ENCODE measurements at regions not wholly inside any gene's neighbourhood (a gene's known extent, or its start where the extent isn't known, plus 50 kb on each side); places are given as distances from the start of the nearest gene placed in this dataset.

DNA sequence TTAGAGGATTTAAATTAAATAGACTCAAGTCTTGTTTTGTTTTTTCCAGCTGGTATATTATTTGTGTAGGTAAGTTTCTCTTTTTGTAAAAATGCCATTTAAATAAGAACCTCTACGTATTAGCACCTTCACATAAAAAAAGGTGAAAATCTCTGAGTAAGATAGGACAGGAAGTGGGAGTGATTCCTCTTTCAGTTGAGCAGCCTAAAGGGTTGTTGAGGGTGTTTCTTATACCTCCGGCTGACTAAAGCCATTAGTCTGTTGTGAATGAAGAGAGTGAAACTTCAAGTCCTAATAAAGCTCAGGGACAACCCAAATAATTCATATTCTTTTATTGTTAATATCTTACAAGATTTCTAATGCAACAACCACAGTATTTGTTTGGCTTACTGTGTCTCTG is 188.7 kb downstream of the CHRM3 start:
- no peak for ATAC-seq (ENCODE audit: low FRiP score in 2 of 2)
- Histone ChIP-seq H3K27ac (no peak overlapping the region), H3K9me3 (no peaks in the 10 kb centered on the region), H3K27me3 (no peaks in the 10 kb centered on the region), H3K4me1 (no peaks in the 10 kb centered on the region), H3K4me3 (no peak overlapping the region), H3K36me3 (no peaks in the 10 kb centered on the region)
- no peak for TF ChIP-seq EP300 (IDR thresholded peaks at IDR 0.05)
- TF ChIP-seq, protein P1, sequence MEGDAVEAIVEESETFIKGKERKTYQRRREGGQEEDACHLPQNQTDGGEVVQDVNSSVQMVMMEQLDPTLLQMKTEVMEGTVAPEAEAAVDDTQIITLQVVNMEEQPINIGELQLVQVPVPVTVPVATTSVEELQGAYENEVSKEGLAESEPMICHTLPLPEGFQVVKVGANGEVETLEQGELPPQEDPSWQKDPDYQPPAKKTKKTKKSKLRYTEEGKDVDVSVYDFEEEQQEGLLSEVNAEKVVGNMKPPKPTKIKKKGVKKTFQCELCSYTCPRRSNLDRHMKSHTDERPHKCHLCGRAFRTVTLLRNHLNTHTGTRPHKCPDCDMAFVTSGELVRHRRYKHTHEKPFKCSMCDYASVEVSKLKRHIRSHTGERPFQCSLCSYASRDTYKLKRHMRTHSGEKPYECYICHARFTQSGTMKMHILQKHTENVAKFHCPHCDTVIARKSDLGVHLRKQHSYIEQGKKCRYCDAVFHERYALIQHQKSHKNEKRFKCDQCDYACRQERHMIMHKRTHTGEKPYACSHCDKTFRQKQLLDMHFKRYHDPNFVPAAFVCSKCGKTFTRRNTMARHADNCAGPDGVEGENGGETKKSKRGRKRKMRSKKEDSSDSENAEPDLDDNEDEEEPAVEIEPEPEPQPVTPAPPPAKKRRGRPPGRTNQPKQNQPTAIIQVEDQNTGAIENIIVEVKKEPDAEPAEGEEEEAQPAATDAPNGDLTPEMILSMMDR (IDR thresholded peaks at IDR 0.05): no peak
- no peak for DNase-seq
- 69 to 91% methylated on average over 2 of the region's 2 CpGs for WGBS, 2 donors

DNA sequence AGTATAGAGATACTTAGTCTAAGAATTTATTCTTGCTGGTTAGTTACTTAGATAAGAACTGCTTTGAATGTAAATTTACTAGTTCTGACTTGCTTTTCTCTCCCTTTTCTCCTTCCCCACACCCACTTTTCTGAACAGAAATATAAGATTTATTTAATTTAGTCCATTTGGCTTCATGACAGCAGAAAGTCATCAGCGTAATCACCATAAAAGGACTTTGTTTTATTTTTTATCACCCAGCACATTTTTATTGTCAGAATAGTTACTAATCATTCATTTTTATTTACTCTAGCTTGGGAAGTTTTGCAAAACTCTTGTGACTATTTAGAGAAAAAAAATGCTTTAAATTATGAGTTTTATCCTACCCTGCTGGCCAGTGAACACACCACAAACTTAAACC is 197.2 kb downstream of the CHRM3 start:
- ATAC-seq (ENCODE audit: low FRiP score in 2 of 2) (no peak), DNase-seq (no peak)
- no peak for TF ChIP-seq POLR2A (IDR thresholded peaks at IDR 0.05)
- TF ChIP-seq, protein P1 (IDR thresholded peaks at IDR 0.05): no peak
- H3K9me3 ChIP-seq: no peaks in the 10 kb centered on the region
- H3K27ac ChIP-seq: no peak overlapping the region
- H3K27me3 ChIP-seq: no peaks in the 10 kb centered on the region
- no peak overlapping the region for H3K4me3 ChIP-seq
- no peaks in the 10 kb centered on the region for H3K36me3 ChIP-seq
- 81 to 91% methylated on average over 1 of the region's 1 CpG for WGBS, 2 donors
- H3K4me1 ChIP-seq: no peaks in the 10 kb centered on the region

DNA sequence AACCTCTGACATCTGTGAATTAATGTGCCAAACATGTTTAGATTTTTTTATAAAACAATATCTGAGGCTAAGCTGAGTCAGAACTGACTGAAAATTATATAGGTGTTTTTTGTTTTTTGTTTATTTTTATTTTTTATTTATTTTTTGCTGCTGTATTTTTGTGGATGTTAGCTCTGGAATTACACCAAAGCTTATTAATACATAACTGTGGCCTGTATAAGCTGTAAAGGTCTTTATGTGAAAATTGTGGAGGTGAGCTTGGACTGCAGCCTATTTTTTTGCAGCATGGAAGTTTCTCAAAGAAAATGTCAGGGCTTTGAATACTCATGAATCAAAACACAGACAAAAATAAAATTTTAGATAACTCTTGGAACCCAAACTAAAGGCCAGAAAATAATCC is 199.8 kb downstream of the CHRM3 start:
- H3K27ac ChIP-seq: no peak overlapping the region
- TF ChIP-seq POLR2AphosphoS5 (IDR thresholded peaks at IDR 0.05) (no peak), EP300 (IDR thresholded peaks at IDR 0.05) (no peak), POLR2A (IDR thresholded peaks at IDR 0.05) (no peak)
- TF ChIP-seq, protein P1 (IDR thresholded peaks at IDR 0.05): no peak
- DNase-seq (no peak), ATAC-seq (ENCODE audit: low FRiP score in 2 of 2) (no peak)
- H3K36me3 ChIP-seq: no peaks in the 10 kb centered on the region
- H3K4me3 ChIP-seq: no peak overlapping the region
- H3K9me3 ChIP-seq: no peaks in the 10 kb centered on the region
- H3K4me1 ChIP-seq: no peaks in the 10 kb centered on the region
- no peaks in the 10 kb centered on the region for H3K27me3 ChIP-seq

DNA sequence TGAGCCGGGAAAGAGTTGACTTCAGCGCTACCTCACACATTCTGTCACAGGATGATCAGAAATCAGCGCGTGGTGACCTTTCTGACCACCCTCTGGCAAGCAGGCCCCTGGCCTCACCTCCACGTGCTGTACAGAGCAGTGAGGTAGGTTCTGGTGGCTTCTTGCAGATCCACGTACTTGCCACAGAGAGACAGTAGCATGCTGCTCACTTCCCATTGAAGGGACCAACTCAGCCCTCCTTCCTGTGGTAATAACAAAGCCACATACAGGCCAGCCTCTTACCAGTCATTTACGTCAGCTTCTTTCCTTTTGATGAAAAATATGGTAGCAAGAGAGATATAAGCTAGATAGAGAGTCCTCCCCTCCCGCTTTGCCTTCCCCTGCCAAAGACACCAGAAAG is 200.7 kb downstream of the CHRM3 start:
- H3K27ac ChIP-seq: no peak overlapping the region
- H3K4me3 ChIP-seq: no peak overlapping the region
- no peaks in the 10 kb centered on the region for H3K9me3 ChIP-seq
- H3K27me3 ChIP-seq: no peaks in the 10 kb centered on the region
- no peaks in the 10 kb centered on the region for H3K4me1 ChIP-seq
- DNase-seq: no peak
- H3K36me3 ChIP-seq: no peaks in the 10 kb centered on the region
- ATAC-seq (ENCODE audit: low FRiP score in 2 of 2): no peak
- no peak for TF ChIP-seq EP300 (IDR thresholded peaks at IDR 0.05)
- WGBS, 2 donors: 59 to 75% methylated on average over 8 of the region's 8 CpGs

DNA sequence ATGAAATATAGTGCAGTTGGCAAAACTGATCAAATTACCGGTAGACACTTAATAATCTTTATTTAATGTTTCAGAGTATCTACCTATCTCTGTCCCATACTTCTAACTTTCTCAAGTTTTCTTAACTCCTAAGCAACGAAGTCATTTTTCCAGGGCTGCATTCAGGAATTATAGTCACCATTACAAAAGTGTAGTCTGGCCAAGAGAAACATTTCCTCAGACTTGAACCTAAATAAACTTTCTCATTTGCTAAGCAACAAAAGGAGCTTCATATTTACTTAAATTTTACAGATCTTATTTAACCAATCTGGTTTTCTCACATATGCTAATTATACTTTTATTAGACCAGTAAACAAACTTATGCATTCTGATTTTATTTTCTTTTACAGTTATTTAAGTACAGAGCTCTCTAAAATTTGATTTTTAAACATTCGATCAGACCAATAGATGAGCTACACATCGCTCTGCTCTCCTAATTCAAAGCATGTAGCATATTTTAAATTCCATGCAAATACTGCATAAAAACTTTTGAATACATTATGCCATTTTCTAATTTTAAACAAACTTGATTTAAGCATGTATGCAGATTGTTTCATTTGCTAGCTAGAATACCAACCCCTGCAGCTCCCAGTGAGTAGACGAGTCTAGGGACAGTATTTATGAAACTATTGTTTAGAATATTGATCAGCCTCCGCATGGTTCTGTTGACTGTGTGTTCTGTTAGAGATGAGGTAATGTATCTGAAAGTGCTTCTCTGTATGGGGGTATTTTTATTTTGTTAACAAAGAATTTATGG is 201.4 kb downstream of the CHRM3 start:
- WGBS, 2 donors: 86% methylated on average over 6 of the region's 6 CpGs
- DNase-seq (no peak), ATAC-seq (ENCODE audit: low FRiP score in 2 of 2) (no peak)
- Histone ChIP-seq H3K4me3 (no peak overlapping the region), H3K4me1 (no peaks in the 10 kb centered on the region), H3K27me3 (no peaks in the 10 kb centered on the region), H3K27ac (no peak overlapping the region), H3K9me3 (no peaks in the 10 kb centered on the region), H3K36me3 (no peaks in the 10 kb centered on the region)
- TF ChIP-seq EP300 (IDR thresholded peaks at IDR 0.05) (no peak), POLR2A (IDR thresholded peaks at IDR 0.05) (no peak), POLR2AphosphoS5 (IDR thresholded peaks at IDR 0.05) (no peak)
- TF ChIP-seq, protein P1 (IDR thresholded peaks at IDR 0.05): no peak
